Neural cell (in vitro differentiated cells): ENCODE measurements at regions not wholly inside any gene's neighbourhood (a gene's known extent, or its start where the extent isn't known, plus 50 kb on each side); places are given as distances from the start of the nearest gene placed in this dataset.

Experiments
- MXI1 ChIP-seq: fragments of 450-650 bp; conservative IDR thresholded peaks from 2 replicates; pipeline ENCODE4 v1.6.1; 2014; ENCODE audit warnings: antibody characterized with exemption, mild to moderate bottlenecking; ENCODE audit not compliant: poor library complexity, severe bottlenecking
- TF ChIP-seq, protein P1 (sequence below): fragments of 450-650 bp; IDR thresholded peaks from 2 replicates; pipeline ENCODE4 v1.5.1; 2014; ENCODE audit warnings: antibody characterized with exemption, mild to moderate bottlenecking, moderate library complexity; ENCODE audit not compliant: poor library complexity, severe bottlenecking

GRCh38 chr5:68012831-68013230 lies 202.7 kb upstream of the PIK3R1 start:
- TF ChIP-seq, protein P1, sequence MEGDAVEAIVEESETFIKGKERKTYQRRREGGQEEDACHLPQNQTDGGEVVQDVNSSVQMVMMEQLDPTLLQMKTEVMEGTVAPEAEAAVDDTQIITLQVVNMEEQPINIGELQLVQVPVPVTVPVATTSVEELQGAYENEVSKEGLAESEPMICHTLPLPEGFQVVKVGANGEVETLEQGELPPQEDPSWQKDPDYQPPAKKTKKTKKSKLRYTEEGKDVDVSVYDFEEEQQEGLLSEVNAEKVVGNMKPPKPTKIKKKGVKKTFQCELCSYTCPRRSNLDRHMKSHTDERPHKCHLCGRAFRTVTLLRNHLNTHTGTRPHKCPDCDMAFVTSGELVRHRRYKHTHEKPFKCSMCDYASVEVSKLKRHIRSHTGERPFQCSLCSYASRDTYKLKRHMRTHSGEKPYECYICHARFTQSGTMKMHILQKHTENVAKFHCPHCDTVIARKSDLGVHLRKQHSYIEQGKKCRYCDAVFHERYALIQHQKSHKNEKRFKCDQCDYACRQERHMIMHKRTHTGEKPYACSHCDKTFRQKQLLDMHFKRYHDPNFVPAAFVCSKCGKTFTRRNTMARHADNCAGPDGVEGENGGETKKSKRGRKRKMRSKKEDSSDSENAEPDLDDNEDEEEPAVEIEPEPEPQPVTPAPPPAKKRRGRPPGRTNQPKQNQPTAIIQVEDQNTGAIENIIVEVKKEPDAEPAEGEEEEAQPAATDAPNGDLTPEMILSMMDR, result no peak
- TF ChIP-seq MXI1, result no peak
